ENCODE measurements at regions not wholly inside any gene's neighbourhood (a gene's known extent, or its start where the extent isn't known, plus 50 kb on each side); places are given as distances from the start of the nearest gene placed in this dataset.
"Not testable (repeated sequence)": the region's sequence is repeated elsewhere in the genome, so short reads cannot be mapped to it uniquely, and the experiment has no call there.

GRCh38 chr22:23383491-23384361, 196.4 kb downstream of the IGLL1 start:
- Mint-ChIP-seq H3K4me1 (no peaks in the 10 kb centered on the region), H3K36me3 (ENCODE audit: low read depth) (no peaks in the 10 kb centered on the region), H3K27ac (no peak overlapping the region), H3K27me3 (peaks cover 14% of the 10 kb centered on the region), H3K9me3 (no peaks in the 10 kb centered on the region), H3K4me3 (no peak overlapping the region)
- ATAC-seq (ENCODE audit: low read depth) = peak; percentile 26
- intact Hi-C loops (cut with micrococcal nuclease) = no loop called here
- ChIA-PET CTCF (no interaction called here), POLR2A (no interaction called here)
- TF ChIP-seq, protein P1, sequence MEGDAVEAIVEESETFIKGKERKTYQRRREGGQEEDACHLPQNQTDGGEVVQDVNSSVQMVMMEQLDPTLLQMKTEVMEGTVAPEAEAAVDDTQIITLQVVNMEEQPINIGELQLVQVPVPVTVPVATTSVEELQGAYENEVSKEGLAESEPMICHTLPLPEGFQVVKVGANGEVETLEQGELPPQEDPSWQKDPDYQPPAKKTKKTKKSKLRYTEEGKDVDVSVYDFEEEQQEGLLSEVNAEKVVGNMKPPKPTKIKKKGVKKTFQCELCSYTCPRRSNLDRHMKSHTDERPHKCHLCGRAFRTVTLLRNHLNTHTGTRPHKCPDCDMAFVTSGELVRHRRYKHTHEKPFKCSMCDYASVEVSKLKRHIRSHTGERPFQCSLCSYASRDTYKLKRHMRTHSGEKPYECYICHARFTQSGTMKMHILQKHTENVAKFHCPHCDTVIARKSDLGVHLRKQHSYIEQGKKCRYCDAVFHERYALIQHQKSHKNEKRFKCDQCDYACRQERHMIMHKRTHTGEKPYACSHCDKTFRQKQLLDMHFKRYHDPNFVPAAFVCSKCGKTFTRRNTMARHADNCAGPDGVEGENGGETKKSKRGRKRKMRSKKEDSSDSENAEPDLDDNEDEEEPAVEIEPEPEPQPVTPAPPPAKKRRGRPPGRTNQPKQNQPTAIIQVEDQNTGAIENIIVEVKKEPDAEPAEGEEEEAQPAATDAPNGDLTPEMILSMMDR (IDR thresholded peaks at IDR 0.05) = no peak
- no peak for DNase-seq

- Mint-ChIP-seq H3K4me1 (no peaks in the 10 kb centered on the region), H3K36me3 (ENCODE audit: low read depth) (no peaks in the 10 kb centered on the region), H3K4me3 (no peak overlapping the region), H3K27ac (no peak overlapping the region), H3K27me3 (peaks cover 14% of the 10 kb centered on the region), H3K9me3 (no peaks in the 10 kb centered on the region)
- CTCF ChIA-PET = no interaction called here
- ATAC-seq (ENCODE audit: low read depth) (no peak), DNase-seq (no peak)
- intact Hi-C loops (cut with micrococcal nuclease) = no loop called here
- POLR2A ChIA-PET = no interaction called here
- TF ChIP-seq, protein P1 (IDR thresholded peaks at IDR 0.05) = no peak
Observed at GRCh38 chr22:23382428-23383218, 197.5 kb downstream of the IGLL1 start.

GRCh38 chr22:23381661-23382427, 198.2 kb downstream of the IGLL1 start:
- no peaks in the 10 kb centered on the region for H3K36me3 Mint-ChIP-seq (ENCODE audit: low read depth)
- no peaks in the 10 kb centered on the region for H3K4me1 Mint-ChIP-seq
- intact Hi-C loops (cut with micrococcal nuclease) = no loop called here
- H3K9me3 Mint-ChIP-seq = no peaks in the 10 kb centered on the region
- no peak for DNase-seq
- no peak overlapping the region for H3K27ac Mint-ChIP-seq
- POLR2A ChIA-PET = no interaction called here
- ATAC-seq (ENCODE audit: low read depth) = no peak
- H3K4me3 Mint-ChIP-seq = no peak overlapping the region
- TF ChIP-seq, protein P1 (IDR thresholded peaks at IDR 0.05) = no peak
- CTCF ChIA-PET = no interaction called here
- peaks cover 14% of the 10 kb centered on the region for H3K27me3 Mint-ChIP-seq

GRCh38 chr22:23380911-23381310, 199.2 kb downstream of the IGLL1 start:
- DNase-seq (no peak), ATAC-seq (ENCODE audit: low read depth) (no peak)
- TF ChIP-seq, protein P1 (IDR thresholded peaks at IDR 0.05) = no peak
- intact Hi-C loops (cut with micrococcal nuclease) = no loop called here
- ChIA-PET CTCF (no interaction called here), POLR2A (no interaction called here)
- Mint-ChIP-seq H3K4me3 (no peak overlapping the region), H3K9me3 (no peaks in the 10 kb centered on the region), H3K27me3 (peaks cover 16% of the 10 kb centered on the region), H3K4me1 (no peaks in the 10 kb centered on the region), H3K36me3 (ENCODE audit: low read depth) (no peaks in the 10 kb centered on the region), H3K27ac (no peak overlapping the region)

- DNase-seq (no peak), ATAC-seq (ENCODE audit: low read depth) (no peak)
- TF ChIP-seq, protein P1 (IDR thresholded peaks at IDR 0.05) = no peak
- POLR2A ChIA-PET = no interaction called here
- Mint-ChIP-seq H3K4me3 (no peak overlapping the region), H3K27me3 (peaks cover 12% of the 10 kb centered on the region), H3K36me3 (ENCODE audit: low read depth) (no peaks in the 10 kb centered on the region), H3K9me3 (no peaks in the 10 kb centered on the region), H3K4me1 (no peaks in the 10 kb centered on the region), H3K27ac (no peak overlapping the region)
- intact Hi-C loops (cut with micrococcal nuclease) = no loop called here
- CTCF ChIA-PET = no interaction called here
Observed at GRCh38 chr22:23380230-23380573, 199.9 kb downstream of the IGLL1 start.

DNA sequence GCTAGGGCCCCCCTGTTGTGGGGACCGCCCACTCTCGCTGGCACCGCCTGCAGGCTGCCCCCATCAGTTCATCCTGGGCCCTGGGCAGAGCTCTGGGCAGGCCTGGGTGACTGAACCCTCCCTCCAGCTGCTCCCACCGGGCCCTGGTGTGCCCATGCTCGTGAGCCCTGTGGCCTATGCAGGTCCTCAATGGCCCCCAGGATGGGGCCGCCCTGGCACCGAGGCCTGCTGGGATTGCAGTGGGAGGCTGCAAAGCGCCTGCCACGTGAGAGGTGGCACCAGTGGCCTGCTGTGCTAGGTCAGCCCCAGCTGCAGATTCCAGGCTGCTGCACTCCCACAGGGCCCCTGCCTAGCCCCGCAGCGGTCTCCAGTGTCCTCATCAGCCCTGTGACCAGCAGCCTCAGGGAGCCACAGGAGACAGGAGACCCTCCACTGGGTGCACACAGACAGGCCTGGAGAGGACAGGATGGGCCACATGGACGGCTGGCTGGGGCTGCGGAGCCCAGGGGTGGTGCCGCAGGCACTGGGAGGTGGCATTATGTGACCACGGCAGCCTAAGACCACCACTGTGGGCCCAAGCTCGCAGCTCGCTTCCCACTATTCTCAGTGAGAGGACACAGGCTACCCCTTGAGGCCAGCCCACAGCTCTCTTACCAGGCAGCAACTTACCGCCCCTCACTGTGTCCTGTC, 199.4 kb downstream of the BCR start:
- H3K4me3 Mint-ChIP-seq; H3K9me3 Mint-ChIP-seq; H3K36me3 Mint-ChIP-seq (ENCODE audit: low read depth); DNase-seq; ATAC-seq (ENCODE audit: low read depth); H3K27ac Mint-ChIP-seq; POLR2A ChIA-PET; H3K4me1 Mint-ChIP-seq; CTCF ChIA-PET; intact Hi-C loops (cut with micrococcal nuclease): not testable (repeated sequence)
- H3K27me3 Mint-ChIP-seq = peaks cover 12% of the 10 kb centered on the region

Data from activated B cell treated with CpG ODN at 0.5 μM for 24 hours (primary cell).